SK-N-SH (cell line): ENCODE measurements at regions not wholly inside any gene's neighbourhood (a gene's known extent, or its start where the extent isn't known, plus 50 kb on each side); places are given as distances from the start of the nearest gene placed in this dataset.

ENCODE experiments used
- CTCF ChIA-PET: fragments of 300-600, 350-600 bp; formaldehyde crosslinking; extraction: SDS; loops from one replicate; lab custom pipeline; 2021; lab: Yijun Ruan, JAX
- POLR2A ChIA-PET: fragments of 350-600 bp; sonication (Branson Sonifier 250); formaldehyde crosslinking; extraction: SDS; loops from one replicate; lab custom pipeline; 2020; ENCODE audit warnings: antibody characterized with exemption, inconsistent platforms; lab: Yijun Ruan, JAX
- DNase-seq: peaks from one replicate; pipeline ENCODE4 v3.0.0; 2012
- H2AFZ ChIP-seq: fragments of 200-600 bp; sonication (generic); 2 replicates; pipeline ENCODE4 v1.8.1; 2016; ENCODE audit warnings: antibody characterized with exemption, mild to moderate bottlenecking, low read depth
- H3F3A ChIP-seq: fragments of 200-600 bp; sonication (generic); replicated peaks from 2 replicates; pipeline ENCODE3; 2016; ENCODE audit warnings: antibody characterized with exemption, mild to moderate bottlenecking; ENCODE audit not compliant: insufficient read depth
- H3K27ac ChIP-seq, 2 experiments: fragments of 200-500 bp in 1 of 2; fragments of 200-600 bp in 1 of 2; sonication (Bioruptor generic) in 1 of 2; sonication (generic), shearing (Covaris generic) in 1 of 2; 2 replicates each; pipeline versions ENCODE4 v1.5.1 to v1.6.1; 2014 to 2016; ENCODE audit warnings: low read depth in 2 of 2, inconsistent platforms in 1 of 2, low read length in 1 of 2, mild to moderate bottlenecking in 1 of 2, mixed read lengths in 1 of 2
- H3K27me3 ChIP-seq: fragments of 200-600 bp; sonication (generic), shearing (Covaris generic); 2 replicates; pipeline ENCODE4 v1.6.1; 2016; ENCODE audit warnings: mixed run types; ENCODE audit not compliant: insufficient read depth
- H3K36me3 ChIP-seq, 2 experiments: fragments of 200-500 bp in 1 of 2; fragments of 200-600 bp in 1 of 2; sonication (Bioruptor generic) in 1 of 2; sonication (generic) in 1 of 2; replicated peaks in 1 of 2; 2 replicates each; pipeline versions ENCODE3 to v1.5.1; 2014 to 2016; ENCODE audit warnings: low read length in 1 of 2, mild to moderate bottlenecking in 1 of 2; ENCODE audit not compliant: insufficient read depth in 2 of 2, control insufficient read depth in 1 of 2
- H3K4me1 ChIP-seq, 2 experiments: fragments of 200-500 bp in 1 of 2; fragments of 200-600 bp in 1 of 2; sonication (Bioruptor generic) in 1 of 2; sonication (generic), shearing (Covaris generic) in 1 of 2; 2 replicates each; pipeline versions ENCODE4 v1.5.1 to v1.6.1; 2014 to 2016; ENCODE audit warnings: low read depth in 1 of 2, low read length in 1 of 2, mixed run types in 1 of 2; ENCODE audit not compliant: insufficient read depth in 2 of 2, control insufficient read depth in 1 of 2
- H3K4me2 ChIP-seq: fragments of 200-600 bp; sonication (generic), shearing (Covaris generic); 2 replicates; pipeline ENCODE4 v1.6.1; 2017; ENCODE audit warnings: mixed run types
- H3K4me3 ChIP-seq, 2 experiments: fragments of 200-500 bp in 1 of 2; fragments of 200-600 bp in 1 of 2; sonication (Bioruptor generic) in 1 of 2; sonication (generic), shearing (Covaris generic) in 1 of 2; 2 replicates each; pipeline versions ENCODE4 v1.5.1 to v1.8.1; 2014 to 2016; ENCODE audit warnings: low read depth in 2 of 2, inconsistent platforms in 1 of 2, low read length in 1 of 2, mild to moderate bottlenecking in 1 of 2, mixed read lengths in 1 of 2, moderate library complexity in 1 of 2
- H3K79me2 ChIP-seq: fragments of 200-600 bp; sonication (generic); 2 replicates; pipeline ENCODE4 v1.8.1; 2017; ENCODE audit warnings: mild to moderate bottlenecking; ENCODE audit not compliant: insufficient read depth
- H3K9ac ChIP-seq: fragments of 200-600 bp; sonication (generic); 2 replicates; pipeline ENCODE4 v1.6.1; 2017; ENCODE audit warnings: mixed run types
- H3K9me2 ChIP-seq: fragments of 200-600 bp; sonication (generic); 2 replicates; pipeline ENCODE4 v1.6.1; 2017; ENCODE audit warnings: mixed run types
- H3K9me3 ChIP-seq: fragments of 200-600 bp; sonication (generic); 2 replicates; pipeline ENCODE4 v1.6.1; 2017; ENCODE audit warnings: mixed run types, mild to moderate bottlenecking, moderate library complexity
- H4K20me1 ChIP-seq: fragments of 200-600 bp; sonication (generic); 2 replicates; pipeline ENCODE4 v1.6.1; 2017; ENCODE audit warnings: mild to moderate bottlenecking, mixed run types; ENCODE audit not compliant: insufficient read depth
- CHD2 ChIP-seq: fragments of 150-350 bp; IDR thresholded peaks from 2 replicates; pipeline ENCODE4 v1.6.1; 2018; ENCODE audit warnings: low read length; ENCODE audit not compliant: partially characterized antibody
- ELF1 ChIP-seq: IDR thresholded peaks from 2 replicates; pipeline ENCODE4 v1.4.0; 2012
- FOSL2 ChIP-seq: IDR thresholded peaks from 2 replicates; pipeline ENCODE4 v1.4.0; 2012; ENCODE audit warnings: low read depth, mild to moderate bottlenecking, moderate library complexity, borderline replicate concordance
- FOXJ3 ChIP-seq: sonication (generic); formaldehyde crosslinking; IDR thresholded peaks from 2 replicates; pipeline ENCODE4 v1.5.1; 2020; ENCODE audit warnings: mild to moderate bottlenecking, missing genetic modification reagents
- GATA2 ChIP-seq: sonication (generic); formaldehyde crosslinking; IDR thresholded peaks from 2 replicates; pipeline ENCODE4 v1.5.0; 2020; ENCODE audit warnings: mild to moderate bottlenecking, missing genetic modification reagents
- NFIC ChIP-seq: IDR thresholded peaks from 2 replicates; pipeline ENCODE4 v1.4.0; 2012; ENCODE audit warnings: borderline replicate concordance
- POLR2AphosphoS5 ChIP-seq: IDR thresholded peaks from 2 replicates; pipeline ENCODE4 v1.6.1; 2012; ENCODE audit warnings: low read depth, low read length
- RAD21 ChIP-seq: IDR thresholded peaks from 2 replicates; pipeline ENCODE4 v1.6.1; 2012; ENCODE audit warnings: mild to moderate bottlenecking, low read length
- RFX5 ChIP-seq: IDR thresholded peaks from 2 replicates; pipeline ENCODE4 v1.6.1; 2012; ENCODE audit warnings: mild to moderate bottlenecking, improper control_type of control experiment, low read length
- SIN3A ChIP-seq: IDR thresholded peaks from 2 replicates; pipeline ENCODE4 v1.6.1; 2012; ENCODE audit warnings: low read depth, mild to moderate bottlenecking, low read length, moderate library complexity, borderline replicate concordance
- TEAD4 ChIP-seq: IDR thresholded peaks from 2 replicates; pipeline ENCODE4 v1.4.0; 2012; ENCODE audit warnings: mild to moderate bottlenecking, borderline replicate concordance; ENCODE audit not compliant: insufficient read depth
- USF1 ChIP-seq: IDR thresholded peaks from 2 replicates; pipeline ENCODE4 v1.4.0; 2012; ENCODE audit warnings: low read depth, borderline replicate concordance
- WGBS: methylation state at CpG from one replicate; pipeline ENCODE4 v1.1.6; 2017; ENCODE audit warnings: low lambda C conversion rate; 5-methylcytosine and 5-hydroxymethylcytosine counted together
- TF ChIP-seq, protein P1 (sequence below): fragments of 150-350 bp; IDR thresholded peaks from 2 replicates; pipeline ENCODE4 v1.6.1; 2016; ENCODE audit warnings: mild to moderate bottlenecking, low read depth, low read length
- TF ChIP-seq, protein P2 (sequence below): IDR thresholded peaks from 2 replicates; pipeline ENCODE4; 2012
- TF ChIP-seq, protein P3 (sequence below): IDR thresholded peaks from 2 replicates; pipeline ENCODE4 v1.4.0; 2012; ENCODE audit warnings: low read depth, borderline replicate concordance

- Histone ChIP-seq H3K27ac (no peak overlapping the region), H3K4me1 (no peaks in the 10 kb centered on the region), H3K9ac (no peak overlapping the region), H3K79me2 (no peaks in the 10 kb centered on the region), H3K4me3 (no peak overlapping the region), H3K27me3 (no peaks in the 10 kb centered on the region), H3K9me2 (no peaks in the 10 kb centered on the region), H4K20me1 (no peaks in the 10 kb centered on the region), H3K9me3 (0 out of 2 replicates have a peak, but pooled peaks cover under 1% of the 10 kb centered on the region), H3K36me3 (no peaks in the 10 kb centered on the region), H3F3A (no peaks in the 10 kb centered on the region), H2AFZ (no peak overlapping the region), H3K4me2 (no peak overlapping the region)
- TF ChIP-seq, protein P1, sequence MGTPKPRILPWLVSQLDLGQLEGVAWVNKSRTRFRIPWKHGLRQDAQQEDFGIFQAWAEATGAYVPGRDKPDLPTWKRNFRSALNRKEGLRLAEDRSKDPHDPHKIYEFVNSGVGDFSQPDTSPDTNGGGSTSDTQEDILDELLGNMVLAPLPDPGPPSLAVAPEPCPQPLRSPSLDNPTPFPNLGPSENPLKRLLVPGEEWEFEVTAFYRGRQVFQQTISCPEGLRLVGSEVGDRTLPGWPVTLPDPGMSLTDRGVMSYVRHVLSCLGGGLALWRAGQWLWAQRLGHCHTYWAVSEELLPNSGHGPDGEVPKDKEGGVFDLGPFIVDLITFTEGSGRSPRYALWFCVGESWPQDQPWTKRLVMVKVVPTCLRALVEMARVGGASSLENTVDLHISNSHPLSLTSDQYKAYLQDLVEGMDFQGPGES: no peak
- TF ChIP-seq, protein P2, sequence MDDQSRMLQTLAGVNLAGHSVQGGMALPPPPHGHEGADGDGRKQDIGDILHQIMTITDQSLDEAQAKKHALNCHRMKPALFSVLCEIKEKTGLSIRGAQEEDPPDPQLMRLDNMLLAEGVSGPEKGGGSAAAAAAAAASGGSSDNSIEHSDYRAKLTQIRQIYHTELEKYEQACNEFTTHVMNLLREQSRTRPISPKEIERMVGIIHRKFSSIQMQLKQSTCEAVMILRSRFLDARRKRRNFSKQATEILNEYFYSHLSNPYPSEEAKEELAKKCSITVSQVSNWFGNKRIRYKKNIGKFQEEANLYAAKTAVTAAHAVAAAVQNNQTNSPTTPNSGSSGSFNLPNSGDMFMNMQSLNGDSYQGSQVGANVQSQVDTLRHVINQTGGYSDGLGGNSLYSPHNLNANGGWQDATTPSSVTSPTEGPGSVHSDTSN: no peak
- TF ChIP-seq RAD21: no peak
- TF ChIP-seq POLR2AphosphoS5: no peak
- TF ChIP-seq FOSL2: no peak
- WGBS: 39% methylated on average over 4 of the region's 4 CpGs
- ChIA-PET CTCF (no interaction called here), POLR2A (no interaction called here)
- no peak for DNase-seq
Observed at GRCh38 chr21:24424776-24425175, 1182.5 kb downstream of the MRPL39 start.

DNA sequence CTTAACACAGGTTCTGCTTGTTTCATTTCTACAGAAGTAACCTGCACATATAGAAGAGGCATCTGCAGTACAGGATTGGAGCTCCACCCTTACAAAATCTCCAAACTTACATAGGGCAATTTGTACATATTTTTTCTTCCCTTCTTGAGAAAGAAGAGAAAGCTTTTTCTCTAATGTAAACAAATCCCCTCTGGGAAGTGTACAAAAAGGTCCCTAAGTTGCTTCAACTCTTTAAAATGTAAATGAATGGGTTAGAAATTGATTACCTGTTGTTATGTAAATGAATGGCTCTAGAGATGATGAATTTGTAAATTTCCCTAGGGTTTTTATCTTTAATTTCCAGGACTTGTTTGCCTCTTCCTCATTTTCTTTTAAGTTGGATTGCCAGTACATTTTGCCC lies 1183.7 kb downstream of the MRPL39 start:
- H3K36me3 ChIP-seq: no peaks in the 10 kb centered on the region
- no peaks in the 10 kb centered on the region for H3K4me1 ChIP-seq
- ChIA-PET POLR2A (no interaction called here), CTCF (no interaction called here)
- H2AFZ ChIP-seq: no peak overlapping the region
- no peaks in the 10 kb centered on the region for H4K20me1 ChIP-seq
- no peaks in the 10 kb centered on the region for H3K79me2 ChIP-seq
- H3F3A ChIP-seq: no peaks in the 10 kb centered on the region
- H3K4me2 ChIP-seq: no peak overlapping the region
- H3K9me2 ChIP-seq: no peaks in the 10 kb centered on the region
- no peaks in the 10 kb centered on the region for H3K27me3 ChIP-seq
- TF ChIP-seq USF1 (no peak), FOXJ3 (CRISPR knock-in tag) (no peak), SIN3A (no peak), GATA2 (CRISPR knock-in tag) (no peak), CHD2 (no peak), RAD21 (no peak), TEAD4 (no peak), ELF1 (no peak), RFX5 (no peak), NFIC (no peak)
- TF ChIP-seq, protein P2: no peak
- TF ChIP-seq, protein P3, sequence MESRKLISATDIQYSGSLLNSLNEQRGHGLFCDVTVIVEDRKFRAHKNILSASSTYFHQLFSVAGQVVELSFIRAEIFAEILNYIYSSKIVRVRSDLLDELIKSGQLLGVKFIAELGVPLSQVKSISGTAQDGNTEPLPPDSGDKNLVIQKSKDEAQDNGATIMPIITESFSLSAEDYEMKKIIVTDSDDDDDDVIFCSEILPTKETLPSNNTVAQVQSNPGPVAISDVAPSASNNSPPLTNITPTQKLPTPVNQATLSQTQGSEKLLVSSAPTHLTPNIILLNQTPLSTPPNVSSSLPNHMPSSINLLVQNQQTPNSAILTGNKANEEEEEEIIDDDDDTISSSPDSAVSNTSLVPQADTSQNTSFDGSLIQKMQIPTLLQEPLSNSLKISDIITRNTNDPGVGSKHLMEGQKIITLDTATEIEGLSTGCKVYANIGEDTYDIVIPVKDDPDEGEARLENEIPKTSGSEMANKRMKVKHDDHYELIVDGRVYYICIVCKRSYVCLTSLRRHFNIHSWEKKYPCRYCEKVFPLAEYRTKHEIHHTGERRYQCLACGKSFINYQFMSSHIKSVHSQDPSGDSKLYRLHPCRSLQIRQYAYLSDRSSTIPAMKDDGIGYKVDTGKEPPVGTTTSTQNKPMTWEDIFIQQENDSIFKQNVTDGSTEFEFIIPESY: no peak
- H3K9me3 ChIP-seq: 0 out of 2 replicates have a peak, but pooled peaks cover 3% of the 10 kb centered on the region
- no peak overlapping the region for H3K9ac ChIP-seq
- no peak overlapping the region for H3K27ac ChIP-seq
- no peak overlapping the region for H3K4me3 ChIP-seq
- no peak for DNase-seq
